ENCODE measurements at regions not wholly inside any gene's neighbourhood (a gene's known extent, or its start where the extent isn't known, plus 50 kb on each side); places are given as distances from the start of the nearest gene placed in this dataset.

GRCh38 chr10:78692071-78692470 lies 376.7 kb upstream of the ZMIZ1 start:
- DNase-seq = no peak
- in situ Hi-C loops (cut with HindIII; ENCODE audit: low pct_ligation_motif_present, low sequenced_read_pairs) = no loop called here
- H3K4me3 ChIP-seq (ENCODE audit: low read depth, low read length) = no peak overlapping the region
- H3K27ac ChIP-seq = no peak overlapping the region
- H3K27me3 ChIP-seq (replicated peaks) = peaks cover 9% of the 10 kb centered on the region
- TF ChIP-seq, protein P1, sequence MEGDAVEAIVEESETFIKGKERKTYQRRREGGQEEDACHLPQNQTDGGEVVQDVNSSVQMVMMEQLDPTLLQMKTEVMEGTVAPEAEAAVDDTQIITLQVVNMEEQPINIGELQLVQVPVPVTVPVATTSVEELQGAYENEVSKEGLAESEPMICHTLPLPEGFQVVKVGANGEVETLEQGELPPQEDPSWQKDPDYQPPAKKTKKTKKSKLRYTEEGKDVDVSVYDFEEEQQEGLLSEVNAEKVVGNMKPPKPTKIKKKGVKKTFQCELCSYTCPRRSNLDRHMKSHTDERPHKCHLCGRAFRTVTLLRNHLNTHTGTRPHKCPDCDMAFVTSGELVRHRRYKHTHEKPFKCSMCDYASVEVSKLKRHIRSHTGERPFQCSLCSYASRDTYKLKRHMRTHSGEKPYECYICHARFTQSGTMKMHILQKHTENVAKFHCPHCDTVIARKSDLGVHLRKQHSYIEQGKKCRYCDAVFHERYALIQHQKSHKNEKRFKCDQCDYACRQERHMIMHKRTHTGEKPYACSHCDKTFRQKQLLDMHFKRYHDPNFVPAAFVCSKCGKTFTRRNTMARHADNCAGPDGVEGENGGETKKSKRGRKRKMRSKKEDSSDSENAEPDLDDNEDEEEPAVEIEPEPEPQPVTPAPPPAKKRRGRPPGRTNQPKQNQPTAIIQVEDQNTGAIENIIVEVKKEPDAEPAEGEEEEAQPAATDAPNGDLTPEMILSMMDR (IDR thresholded peaks at IDR 0.05; ENCODE audit: low read depth, low read length, missing control alignments) = no peak
- no peaks in the 10 kb centered on the region for H3K36me3 ChIP-seq (replicated peaks)

GRCh38 chr10:78695846-78696245 lies 372.9 kb upstream of the ZMIZ1 start:
- H3K27ac ChIP-seq = no peak overlapping the region
- DNase-seq = no peak
- in situ Hi-C loops (cut with HindIII; ENCODE audit: low pct_ligation_motif_present, low sequenced_read_pairs) = no loop called here
- no peak overlapping the region for H3K4me3 ChIP-seq (ENCODE audit: low read depth, low read length)
- TF ChIP-seq, protein P1 (IDR thresholded peaks at IDR 0.05; ENCODE audit: low read depth, low read length, missing control alignments) = no peak
- no peaks in the 10 kb centered on the region for H3K36me3 ChIP-seq (replicated peaks)
- H3K27me3 ChIP-seq (replicated peaks) = no peaks in the 10 kb centered on the region

GRCh38 chr10:78696791-78697395 lies 371.9 kb upstream of the ZMIZ1 start:
- DNase-seq = no peak
- in situ Hi-C loops (cut with HindIII; ENCODE audit: low pct_ligation_motif_present, low sequenced_read_pairs) = no loop called here
- Histone ChIP-seq H3K27ac (no peak overlapping the region), H3K27me3 (replicated peaks) (no peaks in the 10 kb centered on the region), H3K4me3 (ENCODE audit: low read depth, low read length) (no peak overlapping the region), H3K36me3 (replicated peaks) (no peaks in the 10 kb centered on the region)
- TF ChIP-seq, protein P1 (IDR thresholded peaks at IDR 0.05; ENCODE audit: low read depth, low read length, missing control alignments) = no peak

- in situ Hi-C loops (cut with HindIII; ENCODE audit: low pct_ligation_motif_present, low sequenced_read_pairs) = no loop called here
- TF ChIP-seq, protein P1 (IDR thresholded peaks at IDR 0.05; ENCODE audit: low read depth, low read length, missing control alignments) = no peak
Measured at GRCh38 chr10:78699971-78700370, 368.8 kb upstream of the ZMIZ1 start.

DNA sequence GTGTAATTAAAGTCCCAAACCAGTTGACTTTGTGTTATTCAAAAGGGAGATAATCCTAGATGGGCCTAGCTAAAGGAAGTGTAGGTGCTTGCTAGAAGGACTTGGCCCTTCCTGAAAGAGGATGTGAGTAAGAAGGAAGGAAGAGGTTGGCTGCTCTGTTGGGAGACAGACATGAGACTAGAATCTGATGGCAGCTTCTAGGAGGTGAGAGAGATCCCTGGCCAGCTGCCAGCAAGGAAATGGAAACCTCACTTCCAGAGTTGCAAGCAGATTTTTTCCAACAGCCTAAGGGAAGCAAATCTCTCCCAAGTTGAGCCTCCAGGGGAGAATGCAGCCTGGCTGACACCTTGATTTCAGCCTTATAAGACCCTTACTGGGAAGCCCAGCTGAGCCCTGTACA lies 368.4 kb upstream of the ZMIZ1 start:
- no peak for DNase-seq
- no peak overlapping the region for H3K4me3 ChIP-seq (ENCODE audit: low read depth, low read length)
- no peaks in the 10 kb centered on the region for H3K36me3 ChIP-seq (replicated peaks)
- in situ Hi-C loops (cut with HindIII; ENCODE audit: low pct_ligation_motif_present, low sequenced_read_pairs) = no loop called here
- TF ChIP-seq, protein P1 (IDR thresholded peaks at IDR 0.05; ENCODE audit: low read depth, low read length, missing control alignments) = no peak
- H3K27ac ChIP-seq = no peak overlapping the region
- no peaks in the 10 kb centered on the region for H3K27me3 ChIP-seq (replicated peaks)

More at GRCh38 chr10:78699971-78700370, 368.8 kb upstream of the ZMIZ1 start:
- no peaks in the 10 kb centered on the region for H3K36me3 ChIP-seq (replicated peaks)
- H3K4me3 ChIP-seq (ENCODE audit: low read depth, low read length) = no peak overlapping the region
- DNase-seq = no peak
- no peaks in the 10 kb centered on the region for H3K27me3 ChIP-seq (replicated peaks)
- no peak overlapping the region for H3K27ac ChIP-seq

All from brain microvascular endothelial cell (primary cell).